ENCODE measurements at regions not wholly inside any gene's neighbourhood (a gene's known extent, or its start where the extent isn't known, plus 50 kb on each side); places are given as distances from the start of the nearest gene placed in this dataset.
A peak's percentile ranks its signal among the peaks of the same experiment; 100 is the strongest.

- DNase-seq (ENCODE audit: low spot score): no peak
- Histone ChIP-seq H3K27me3 (replicated peaks; ENCODE audit: insufficient read depth) (no peaks in the 10 kb centered on the region), H3K9me3 (no peaks in the 10 kb centered on the region), H3K4me1 (replicated peaks) (no peaks in the 10 kb centered on the region), H3K4me3 (no peak overlapping the region), H3K36me3 (no peaks in the 10 kb centered on the region), H3K27ac (no peak overlapping the region)
- intact Hi-C loops (cut with DNase I): loop anchor here (10.0 kb wide), 1 partner anchor 195 kb away; no protein-coding TSS in a partner anchor
- WGBS: 93% methylated on average over 4 of the region's 4 CpGs
- TF ChIP-seq POLR2AphosphoS5 (IDR thresholded peaks at IDR 0.05) (no peak), CTCF (IDR thresholded peaks at IDR 0.05) (no peak), POLR2A (IDR thresholded peaks at IDR 0.05) (no peak)
Measured at GRCh38 chr10:61160253-61160652, 216.3 kb upstream of the RHOBTB1 start.

- WGBS: 24% methylated on average over 2 of the region's 2 CpGs
- TF ChIP-seq POLR2A (IDR thresholded peaks at IDR 0.05) (no peak), POLR2AphosphoS5 (IDR thresholded peaks at IDR 0.05) (peak; percentile 17)
- Histone ChIP-seq H3K9me3 (no peaks in the 10 kb centered on the region), H3K4me1 (replicated peaks) (no peaks in the 10 kb centered on the region), H3K27me3 (replicated peaks; ENCODE audit: insufficient read depth) (no peaks in the 10 kb centered on the region), H3K27ac (no peak overlapping the region), H3K4me3 (no peak overlapping the region), H3K36me3 (no peaks in the 10 kb centered on the region)
- intact Hi-C loops (cut with DNase I): loop anchor here (10.0 kb wide), 1 partner anchor 344 kb away; no protein-coding TSS in a partner anchor
- DNase-seq (ENCODE audit: low spot score): peak; percentile 23
Measured at GRCh38 chr10:61159253-61159652, 215.3 kb upstream of the RHOBTB1 start.

GRCh38 chr10:61157182-61157581 lies 213.2 kb upstream of the RHOBTB1 start:
- Histone ChIP-seq H3K36me3 (no peaks in the 10 kb centered on the region), H3K27ac (no peak overlapping the region), H3K9me3 (no peaks in the 10 kb centered on the region), H3K4me1 (replicated peaks) (no peaks in the 10 kb centered on the region), H3K27me3 (replicated peaks; ENCODE audit: insufficient read depth) (no peaks in the 10 kb centered on the region), H3K4me3 (no peak overlapping the region)
- WGBS: 52% methylated on average over 8 of the region's 8 CpGs
- no peak for TF ChIP-seq POLR2AphosphoS5 (IDR thresholded peaks at IDR 0.05)
- no peak for TF ChIP-seq POLR2A (IDR thresholded peaks at IDR 0.05)
- no peak for TF ChIP-seq CTCF (IDR thresholded peaks at IDR 0.05)
- intact Hi-C loops (cut with DNase I): loop anchor here (10.0 kb wide), 1 partner anchor 342 kb away; no protein-coding TSS in a partner anchor
- no peak for DNase-seq (ENCODE audit: low spot score)

GRCh38 chr10:61153771-61154170 lies 209.8 kb upstream of the RHOBTB1 start:
- Histone ChIP-seq H3K4me3 (no peak overlapping the region), H3K27ac (no peak overlapping the region), H3K36me3 (no peaks in the 10 kb centered on the region), H3K4me1 (replicated peaks) (no peaks in the 10 kb centered on the region), H3K9me3 (no peaks in the 10 kb centered on the region), H3K27me3 (replicated peaks; ENCODE audit: insufficient read depth) (no peaks in the 10 kb centered on the region)
- peak; percentile 30 for TF ChIP-seq POLR2AphosphoS5 (IDR thresholded peaks at IDR 0.05)
- no peak for TF ChIP-seq CTCF (IDR thresholded peaks at IDR 0.05)
- peak; percentile 49 for DNase-seq (ENCODE audit: low spot score)
- 38% methylated on average over 3 of the region's 3 CpGs for WGBS
- intact Hi-C loops (cut with DNase I): loop anchor here (10.0 kb wide), 1 partner anchor 339 kb away; no protein-coding TSS in a partner anchor

GRCh38 chr10:61151059-61151458 lies 207.1 kb upstream of the RHOBTB1 start:
- Histone ChIP-seq H3K9me3 (no peaks in the 10 kb centered on the region), H3K36me3 (no peaks in the 10 kb centered on the region), H3K4me1 (replicated peaks) (no peaks in the 10 kb centered on the region), H3K27me3 (replicated peaks; ENCODE audit: insufficient read depth) (no peaks in the 10 kb centered on the region), H3K4me3 (no peak overlapping the region), H3K27ac (no peak overlapping the region)
- intact Hi-C loops (cut with DNase I): loop anchor here (10.0 kb wide), 1 partner anchor 336 kb away; no protein-coding TSS in a partner anchor
- DNase-seq (ENCODE audit: low spot score): no peak
- TF ChIP-seq POLR2A (IDR thresholded peaks at IDR 0.05) (no peak), POLR2AphosphoS5 (IDR thresholded peaks at IDR 0.05) (no peak), CTCF (IDR thresholded peaks at IDR 0.05) (no peak)
- 65% methylated on average over 1 of the region's 1 CpG for WGBS

All from prostate gland (tissue), 2 donors.